Activated CD8-positive, alpha-beta memory T cell treated with anti-CD3 and anti-CD28 coated beads for 48 hours (primary cell): ENCODE measurements at regions not wholly inside any gene's neighbourhood (a gene's known extent, or its start where the extent isn't known, plus 50 kb on each side); places are given as distances from the start of the nearest gene placed in this dataset.
"Not testable (repeated sequence)": the region's sequence is repeated elsewhere in the genome, so short reads cannot be mapped to it uniquely, and the experiment has no call there.

Source experiments
- DNase-seq, 3 experiments: peaks; one replicate each; pipeline ENCODE4 v3.0.0-alpha.2; 2020; ENCODE audit warnings: low read depth in 2 of 3, low spot score in 2 of 3

DNA sequence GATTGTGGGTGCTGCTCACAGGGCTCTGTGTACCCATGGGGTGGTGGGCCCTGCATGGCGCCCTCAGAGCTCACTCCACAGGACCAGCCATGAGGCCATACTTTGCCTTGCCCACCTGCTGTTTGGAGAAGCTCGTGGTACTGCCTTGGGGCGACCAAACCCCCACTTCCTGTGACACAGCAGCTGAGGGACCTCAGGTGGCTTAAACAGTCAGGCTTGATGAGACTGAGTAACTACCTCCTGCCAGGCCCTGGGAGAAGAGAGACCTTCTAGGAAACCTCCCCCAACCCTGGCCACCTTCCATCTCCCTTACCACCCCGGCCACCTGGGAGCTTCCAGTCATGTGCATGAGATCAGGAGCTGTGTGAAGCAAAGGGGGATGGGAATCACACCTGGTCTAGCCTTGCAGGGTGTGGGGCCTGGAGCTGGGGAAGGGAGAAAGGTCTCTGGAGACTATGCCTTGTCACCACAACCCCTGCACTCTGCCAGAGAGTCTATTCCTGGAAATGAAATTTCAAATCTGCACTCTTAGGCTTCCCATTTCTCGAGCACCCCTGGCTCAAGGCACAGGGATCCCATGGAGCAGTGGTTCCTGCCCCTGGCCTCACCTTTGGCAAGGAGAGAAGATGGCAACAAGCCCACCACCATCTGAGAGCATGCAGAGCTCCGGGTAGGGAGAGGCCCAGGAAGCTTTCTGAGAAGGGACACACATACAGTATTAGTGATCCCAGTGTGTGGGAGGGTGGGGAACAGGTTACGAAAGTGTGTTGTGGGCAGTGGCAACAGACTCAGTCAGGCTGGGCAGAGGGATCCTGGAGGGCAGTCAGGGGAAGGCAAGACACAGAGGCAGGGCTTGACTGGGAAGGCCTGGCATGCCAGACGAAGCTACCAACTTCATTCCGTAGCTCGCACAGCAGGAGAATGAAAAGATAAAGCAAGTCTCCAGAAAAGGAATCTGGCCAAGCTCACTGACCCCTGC, 125.0 kb downstream of the URI1 start:
- DNase-seq, result no peak

DNA sequence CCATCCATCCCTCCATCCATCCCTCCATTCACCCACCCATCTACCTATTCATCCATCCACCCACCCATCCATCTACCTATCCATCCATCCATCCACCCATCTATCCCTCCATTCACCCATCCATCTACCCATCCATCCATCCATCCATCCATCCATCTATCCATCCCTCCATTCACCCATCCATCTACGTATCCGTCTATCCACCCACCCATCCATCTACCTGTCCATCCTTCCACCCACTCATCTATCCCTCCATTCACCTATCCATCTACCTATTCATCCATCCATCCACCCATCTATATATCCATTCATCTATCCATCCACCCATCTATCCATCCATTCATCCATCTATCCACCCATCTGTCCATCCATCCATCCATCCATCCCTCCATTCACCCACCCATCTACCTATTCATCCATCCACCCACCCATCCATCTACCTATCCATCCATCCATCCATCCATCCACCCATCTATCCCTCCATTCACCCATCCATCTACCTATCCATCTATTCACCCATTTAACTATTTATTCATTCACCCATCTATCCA, 126.0 kb downstream of the URI1 start:
- not testable (repeated sequence) for DNase-seq

DNA sequence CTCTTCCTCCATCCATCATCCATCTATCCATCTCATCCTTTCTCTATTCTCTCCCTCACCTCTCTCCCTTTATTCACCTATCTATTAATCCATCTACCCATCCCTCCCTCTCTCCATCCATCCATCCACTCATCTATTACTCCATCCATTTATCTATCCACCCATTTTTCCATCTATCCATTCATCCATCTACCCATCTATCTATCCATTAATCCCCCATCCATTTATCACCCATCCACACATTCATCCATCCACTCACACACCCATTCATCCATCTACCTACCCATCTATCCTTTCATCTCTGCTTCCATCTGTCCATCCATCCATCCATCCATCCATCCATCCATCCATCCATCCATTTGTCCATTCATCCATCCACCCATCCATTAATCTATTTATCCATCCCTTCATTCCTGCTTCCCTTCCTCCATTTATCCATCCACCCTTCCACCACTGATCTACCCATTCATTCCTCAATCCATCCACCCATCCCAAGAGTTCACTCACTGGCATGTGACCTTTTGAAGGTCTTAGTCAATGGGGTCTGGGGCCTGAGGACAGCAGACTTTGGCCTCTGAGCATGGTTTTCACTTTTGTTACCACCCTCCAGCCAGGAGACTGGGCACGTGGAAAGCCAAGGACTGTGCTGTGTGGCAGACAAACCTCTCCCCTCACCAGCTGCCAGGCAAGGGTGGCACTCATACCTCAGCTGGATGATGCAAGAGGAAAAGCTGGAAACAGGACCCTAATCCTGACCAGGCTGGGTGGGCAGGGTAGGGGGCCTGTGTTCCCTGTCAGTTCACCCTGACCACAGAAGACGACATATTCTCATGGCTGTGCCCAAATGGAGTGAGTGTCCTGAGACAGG, 126.7 kb downstream of the URI1 start:
- no peak for DNase-seq

GRCh38 chr19:30069535-30070197, 127.6 kb downstream of the URI1 start:
- no peak for DNase-seq

DNA sequence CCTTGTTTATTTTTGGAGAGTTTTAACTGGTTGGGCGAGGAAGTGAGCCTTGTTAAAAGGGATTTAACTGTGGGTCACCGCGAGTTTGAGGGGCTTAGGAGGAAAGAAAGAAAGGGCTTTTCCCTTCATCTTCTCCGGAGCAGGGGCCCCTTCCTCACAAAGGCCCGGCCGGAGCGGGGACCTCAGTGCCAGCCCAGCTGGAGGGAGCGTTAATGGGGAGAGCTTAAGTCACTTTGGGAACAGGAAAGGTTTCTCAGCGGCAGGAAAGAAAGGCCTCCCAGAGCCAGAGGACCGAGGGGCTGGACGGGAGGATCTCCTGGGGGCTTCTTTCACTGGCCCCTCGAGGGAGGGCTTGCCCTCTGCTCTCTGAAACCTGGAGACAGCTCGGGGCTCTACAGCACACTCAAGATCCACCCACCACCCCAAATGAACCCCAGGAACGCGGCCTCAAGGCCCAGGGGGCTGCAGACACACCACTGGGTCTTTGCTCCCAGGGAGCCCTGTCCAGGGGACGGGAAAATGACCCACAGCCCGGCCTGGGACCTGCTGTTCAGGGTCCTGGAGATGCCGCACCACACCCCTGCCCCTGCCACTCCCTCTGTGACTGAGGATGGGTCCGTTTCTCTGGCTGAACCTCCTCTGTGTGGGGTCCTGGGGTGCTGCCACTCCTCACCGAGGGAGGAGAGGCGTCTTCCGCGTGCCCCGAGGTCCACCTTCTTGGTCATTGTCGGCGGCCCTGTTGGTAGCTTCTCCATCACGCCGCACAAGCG, 128.3 kb downstream of the URI1 start:
- no peak for DNase-seq

DNA sequence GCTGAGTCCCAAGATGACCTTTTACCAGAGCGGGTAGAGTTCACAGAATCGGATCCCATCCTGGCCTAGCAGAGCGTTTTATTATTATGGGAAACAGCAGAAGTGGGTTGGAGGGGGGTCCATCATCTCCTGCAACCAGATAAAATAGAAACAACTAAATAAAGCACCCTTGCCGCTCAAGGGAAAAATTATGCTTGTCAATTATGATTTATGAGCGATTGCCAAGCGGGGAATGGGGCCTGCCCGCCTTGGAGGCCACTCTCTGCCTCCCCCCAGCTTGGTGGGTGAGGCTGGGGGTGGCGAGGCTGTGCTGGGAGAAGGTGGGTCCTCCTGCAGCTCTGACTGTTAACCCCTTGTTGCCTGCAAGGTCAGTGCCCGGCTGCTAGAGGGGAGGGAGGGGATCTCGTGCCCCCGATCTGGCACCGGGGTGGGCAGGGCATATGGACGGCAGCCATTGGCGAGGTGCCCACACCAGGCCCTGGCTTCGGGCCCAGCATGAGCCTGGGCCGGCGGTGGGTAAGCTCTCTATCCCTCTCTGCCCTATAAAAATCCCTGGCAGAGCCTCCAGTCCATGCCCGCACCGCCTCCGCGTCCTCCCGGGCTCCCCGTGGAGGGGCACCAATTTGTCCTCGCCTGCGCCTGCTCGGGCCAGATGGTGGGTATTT, 129.1 kb downstream of the URI1 start:
- DNase-seq, result no peak

- no peak for DNase-seq
Observed at GRCh38 chr19:30071871-30072270, 129.8 kb downstream of the URI1 start.

GRCh38 chr19:30073152-30074000, 131.3 kb downstream of the URI1 start:
- DNase-seq, result no peak

GRCh38 chr19:30074096-30074495, 132.1 kb downstream of the URI1 start:
- no peak for DNase-seq

GRCh38 chr19:30074741-30075715, 133.0 kb downstream of the URI1 start:
- DNase-seq, result no peak

GRCh38 chr19:30076101-30076551, 134.1 kb downstream of the URI1 start:
- no peak for DNase-seq

GRCh38 chr19:30076751-30077670, 135.0 kb downstream of the URI1 start:
- no peak for DNase-seq

DNA sequence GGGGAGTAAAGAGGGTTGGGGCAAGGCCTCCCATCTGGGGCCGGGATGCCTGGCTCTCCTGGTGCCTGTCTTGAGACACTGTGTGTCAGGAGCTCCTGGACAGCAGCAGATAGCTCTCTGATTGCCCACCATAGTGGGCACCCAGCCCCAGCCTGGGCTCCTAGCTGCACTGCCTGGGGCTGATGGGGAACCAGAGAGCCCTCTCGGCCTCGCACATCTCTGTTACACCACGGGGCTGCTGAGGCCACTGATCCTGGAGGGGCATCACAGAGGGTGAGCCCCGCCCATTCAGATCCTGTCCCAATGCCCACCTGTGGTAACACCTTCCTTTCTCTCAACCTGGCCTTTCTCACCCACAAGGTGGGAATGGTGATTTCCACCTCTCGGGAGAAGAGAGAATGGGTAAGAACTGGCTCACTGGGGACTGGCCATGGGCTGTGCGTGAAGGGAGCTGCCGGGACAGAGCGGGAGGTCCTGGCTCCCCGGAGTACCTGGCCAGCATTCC, 135.9 kb downstream of the URI1 start:
- no peak for DNase-seq

DNA sequence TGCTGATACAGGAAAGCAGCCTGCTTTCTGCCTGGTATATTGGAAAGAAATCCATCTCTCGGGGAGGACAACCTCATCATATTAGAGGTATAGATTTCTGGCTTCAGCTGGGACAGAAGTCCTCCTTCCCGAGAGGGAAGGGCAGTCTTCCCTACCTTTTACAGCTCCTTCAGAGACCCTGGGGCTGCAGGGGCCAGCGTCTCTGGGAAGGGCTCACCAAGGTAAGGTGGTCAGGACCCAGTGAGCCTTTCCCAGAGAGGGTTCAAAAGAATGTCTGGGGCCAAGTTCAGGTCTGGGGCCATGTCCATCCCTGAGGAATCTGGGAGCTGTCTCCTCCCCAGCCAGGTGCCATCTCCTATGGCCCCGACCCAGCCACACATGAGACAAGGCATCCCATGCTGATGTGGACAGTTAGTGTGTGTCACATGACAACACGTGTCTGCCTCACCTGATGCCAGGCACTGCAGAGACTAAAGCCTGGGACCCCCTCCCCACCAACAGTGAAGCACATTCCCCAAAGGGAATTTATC, 136.4 kb downstream of the URI1 start:
- no peak for DNase-seq

DNA sequence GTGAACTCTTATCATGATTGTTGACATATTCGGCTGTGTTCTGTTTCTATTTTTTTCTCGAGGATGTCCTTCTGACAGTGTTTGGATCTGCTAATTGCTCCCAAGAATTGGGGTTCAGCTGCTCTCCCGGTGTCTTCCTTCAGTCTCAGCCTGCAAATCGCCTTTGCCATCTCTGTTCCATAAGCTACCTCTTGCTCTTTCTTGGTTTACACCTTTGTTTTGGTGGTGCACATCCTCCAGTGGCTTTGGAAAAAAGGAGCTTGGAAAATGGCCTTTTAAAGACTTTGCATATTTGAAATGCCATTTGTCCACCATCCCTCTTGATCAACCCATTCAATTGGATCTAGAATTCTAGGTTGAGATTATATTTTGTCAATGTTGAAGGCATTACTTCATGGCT, 137.2 kb downstream of the URI1 start:
- DNase-seq, result no peak

DNA sequence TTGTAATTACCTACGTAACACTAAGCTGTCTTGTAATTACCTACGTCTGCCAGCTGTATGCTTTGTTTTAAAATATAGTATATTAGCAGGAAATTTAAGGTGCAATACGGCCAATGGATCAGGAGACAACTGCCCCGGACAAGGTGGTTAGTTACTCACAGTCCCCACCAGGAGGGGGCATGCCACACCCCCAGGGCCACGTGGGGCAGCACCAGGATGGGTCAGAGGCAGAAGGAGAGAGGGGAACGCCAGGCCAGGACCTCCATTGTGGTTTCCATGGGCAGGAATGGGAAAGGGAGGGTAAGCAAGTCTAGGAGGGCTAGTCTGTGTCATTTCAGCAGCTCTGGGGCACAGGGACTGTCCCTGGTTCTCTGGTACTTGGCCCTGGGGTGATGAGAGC, 140.1 kb downstream of the URI1 start:
- DNase-seq, result no peak
